Esophagus muscularis mucosa (tissue), 4 donors: ENCODE measurements at regions not wholly inside any gene's neighbourhood (a gene's known extent, or its start where the extent isn't known, plus 50 kb on each side); places are given as distances from the start of the nearest gene placed in this dataset.

Experiments used
- CTCF ChIP-seq, 3 experiments: fragments of 200-600 bp in 2 of 3; fragments of 450-650 bp in 1 of 3; sonication (generic) in 2 of 3; IDR thresholded peaks; one replicate each; pipeline ENCODE4 v1.5.1; 2017 to 2019; ENCODE audit warnings: antibody characterized with exemption in 3 of 3, mild to moderate bottlenecking in 2 of 3, moderate library complexity in 1 of 3
- EP300 ChIP-seq: sonication (generic); formaldehyde crosslinking; IDR thresholded peaks from one replicate; pipeline ENCODE4 v1.6.1; 2017; ENCODE audit warnings: antibody characterized with exemption
- POLR2A ChIP-seq: fragments of 450-650 bp; IDR thresholded peaks from one replicate; pipeline ENCODE4 v1.6.1; 2017; ENCODE audit warnings: antibody characterized with exemption, moderate library complexity, mild to moderate bottlenecking, low read depth
- POLR2AphosphoS5 ChIP-seq, 2 donors: sonication (generic); formaldehyde crosslinking; IDR thresholded peaks; one replicate each; pipeline ENCODE4 v1.6.1; 2017; ENCODE audit warnings: antibody characterized with exemption in 2 of 2

GRCh38 chr3:23083701-23084100 lies 119.4 kb upstream of the UBE2E2 start:
- TF ChIP-seq CTCF (IDR thresholded peaks at IDR 0.05) (no peak), EP300 (no peak), POLR2AphosphoS5 (IDR thresholded peaks at IDR 0.05) (no peak), POLR2A (no peak)
